AG04450 (cell line): ENCODE measurements at regions not wholly inside any gene's neighbourhood (a gene's known extent, or its start where the extent isn't known, plus 50 kb on each side); places are given as distances from the start of the nearest gene placed in this dataset.

Experiments
- CTCF ChIA-PET: fragments of 300-600, 350-600 bp; formaldehyde crosslinking; extraction: SDS; loops from one replicate; lab custom pipeline; 2022; ENCODE audit warnings: antibody characterized with exemption, inconsistent platforms; lab: Charles Lee
- POLR2A ChIA-PET: fragments of 350-600 bp; formaldehyde crosslinking; extraction: SDS; loops from one replicate; lab custom pipeline; 2021; ENCODE audit warnings: antibody characterized with exemption, inconsistent platforms; lab: Yijun Ruan, JAX
- DNase-seq: peaks from one replicate; pipeline ENCODE4 v3.0.0-alpha.2; 2011; ENCODE audit warnings: low read depth, low spot score
- H3K27ac ChIP-seq: one replicate; pipeline ENCODE4 v1.5.1; 2012; ENCODE audit warnings: low read depth, low read length, control low read depth
- H3K27me3 ChIP-seq: one replicate; pipeline ENCODE4 v1.6.0; 2012; ENCODE audit warnings: low read length; ENCODE audit not compliant: control insufficient read depth, insufficient read depth
- H3K4me3 ChIP-seq: 2 replicates; pipeline ENCODE4 v1.5.1; 2011; ENCODE audit warnings: mild to moderate bottlenecking, low read depth, low read length, control low read depth
- H3K9me3 ChIP-seq: 2 replicates; pipeline ENCODE4 v1.5.1; 2012; ENCODE audit warnings: low read length; ENCODE audit not compliant: control insufficient read depth, insufficient read depth
- TF ChIP-seq, protein P1 (sequence below): IDR thresholded peaks from 2 replicates; pipeline ENCODE4 v1.5.1; 2011; ENCODE audit warnings: low read depth, low read length, control low read depth, inconsistent platforms

DNA sequence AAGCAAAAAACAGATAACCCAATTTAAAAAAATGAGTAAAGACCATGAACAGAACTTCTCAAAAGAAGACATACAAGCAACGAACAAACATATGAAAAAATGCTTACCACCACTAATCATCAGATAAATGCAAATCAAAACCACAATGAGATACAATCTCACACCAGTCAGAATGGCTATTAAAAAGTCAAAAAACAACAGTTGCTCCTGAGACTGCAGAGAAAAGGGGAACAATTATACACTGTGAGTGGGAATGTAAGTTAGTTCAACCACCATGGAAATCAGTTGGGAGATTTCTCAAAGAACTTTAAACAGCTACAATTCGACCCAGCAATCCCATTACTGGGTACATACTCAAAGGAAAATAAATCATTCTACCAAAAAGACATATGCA lies 131.6 kb downstream of the PTGER3 start:
- no peaks in the 10 kb centered on the region for H3K9me3 ChIP-seq
- TF ChIP-seq, protein P1, sequence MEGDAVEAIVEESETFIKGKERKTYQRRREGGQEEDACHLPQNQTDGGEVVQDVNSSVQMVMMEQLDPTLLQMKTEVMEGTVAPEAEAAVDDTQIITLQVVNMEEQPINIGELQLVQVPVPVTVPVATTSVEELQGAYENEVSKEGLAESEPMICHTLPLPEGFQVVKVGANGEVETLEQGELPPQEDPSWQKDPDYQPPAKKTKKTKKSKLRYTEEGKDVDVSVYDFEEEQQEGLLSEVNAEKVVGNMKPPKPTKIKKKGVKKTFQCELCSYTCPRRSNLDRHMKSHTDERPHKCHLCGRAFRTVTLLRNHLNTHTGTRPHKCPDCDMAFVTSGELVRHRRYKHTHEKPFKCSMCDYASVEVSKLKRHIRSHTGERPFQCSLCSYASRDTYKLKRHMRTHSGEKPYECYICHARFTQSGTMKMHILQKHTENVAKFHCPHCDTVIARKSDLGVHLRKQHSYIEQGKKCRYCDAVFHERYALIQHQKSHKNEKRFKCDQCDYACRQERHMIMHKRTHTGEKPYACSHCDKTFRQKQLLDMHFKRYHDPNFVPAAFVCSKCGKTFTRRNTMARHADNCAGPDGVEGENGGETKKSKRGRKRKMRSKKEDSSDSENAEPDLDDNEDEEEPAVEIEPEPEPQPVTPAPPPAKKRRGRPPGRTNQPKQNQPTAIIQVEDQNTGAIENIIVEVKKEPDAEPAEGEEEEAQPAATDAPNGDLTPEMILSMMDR = no peak
- no peaks in the 10 kb centered on the region for H3K27me3 ChIP-seq
- POLR2A ChIA-PET = no interaction called here
- H3K27ac ChIP-seq = no peak overlapping the region
- no peak overlapping the region for H3K4me3 ChIP-seq
- no peak for DNase-seq
- CTCF ChIA-PET = no interaction called here

DNA sequence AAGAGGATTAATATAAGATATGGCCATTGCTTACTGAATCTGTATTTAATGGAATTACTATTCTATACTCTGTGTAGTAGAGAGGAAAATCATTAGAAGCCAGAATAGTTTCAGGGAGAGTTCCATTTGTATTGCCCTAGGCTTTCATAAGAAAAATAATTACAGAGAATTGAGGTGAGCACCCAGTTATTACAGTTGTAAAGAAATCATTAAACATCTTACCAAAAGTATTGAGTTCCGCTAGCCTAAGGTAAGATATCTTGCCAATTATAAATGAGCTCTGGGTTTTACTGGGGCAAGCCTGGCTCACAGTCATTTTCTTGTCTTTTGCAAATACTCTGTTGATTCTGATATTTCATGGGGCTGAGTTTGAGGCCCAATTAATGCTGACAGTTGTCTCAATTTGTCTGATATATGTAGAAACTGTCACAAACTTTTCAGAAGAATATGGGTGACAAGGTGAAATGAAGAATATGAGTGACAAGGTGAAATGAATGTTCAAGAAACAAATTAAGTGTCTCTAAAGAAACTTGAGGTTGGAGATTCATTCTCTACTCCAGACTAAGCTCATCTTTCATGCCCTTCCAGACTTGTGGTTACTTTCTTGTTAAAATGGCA lies 127.8 kb downstream of the PTGER3 start:
- CTCF ChIA-PET = no interaction called here
- Histone ChIP-seq H3K4me3 (no peak overlapping the region), H3K9me3 (no peaks in the 10 kb centered on the region; the same call in 1 of the 2 replicates), H3K27me3 (no peaks in the 10 kb centered on the region), H3K27ac (no peak overlapping the region)
- POLR2A ChIA-PET = no interaction called here
- TF ChIP-seq, protein P1 = no peak
- no peak for DNase-seq
